CD14-positive monocyte (primary cell): ENCODE measurements at regions not wholly inside any gene's neighbourhood (a gene's known extent, or its start where the extent isn't known, plus 50 kb on each side); places are given as distances from the start of the nearest gene placed in this dataset.

ENCODE experiments used
- DNase-seq, 3 donors: peaks; one replicate each; pipeline ENCODE4 v3.0.0-alpha.2; 2011 to 2022
- H2AFZ ChIP-seq: 2 replicates; pipeline ENCODE4 v1.6.0; 2012; ENCODE audit warnings: mild to moderate bottlenecking, low read depth, low read length, inconsistent platforms; ENCODE audit not compliant: insufficient read depth, poor library complexity, severe bottlenecking
- H3K27ac ChIP-seq, 2 donors: 1 replicate in 1 of 2; 2 replicates in 1 of 2; pipeline ENCODE4 v1.5.1; 2012 to 2013; ENCODE audit warnings: low read length in 2 of 2, control low read depth in 1 of 2, inconsistent platforms in 1 of 2, low read depth in 1 of 2, mild to moderate bottlenecking in 1 of 2
- H3K27me3 ChIP-seq, 2 donors: one replicate each; pipeline versions ENCODE4 v1.6.0 to v1.6.1; 2011 to 2013; ENCODE audit warnings: low read length in 2 of 2; ENCODE audit not compliant: control insufficient read depth in 2 of 2, insufficient read depth in 2 of 2
- H3K36me3 ChIP-seq, 2 donors: replicated peaks in 1 of 2; 1 replicate in 1 of 2; 2 replicates in 1 of 2; pipeline versions ENCODE4 v1.5.1 to v1.6.1; 2012 to 2013; ENCODE audit warnings: low read length in 2 of 2, control low read depth in 1 of 2, inconsistent platforms in 1 of 2, mild to moderate bottlenecking in 1 of 2; ENCODE audit not compliant: insufficient read depth in 2 of 2, control insufficient read depth in 1 of 2
- H3K4me1 ChIP-seq, 2 donors: 1 replicate in 1 of 2; 2 replicates in 1 of 2; pipeline versions ENCODE4 v1.5.1 to v1.6.1; 2012 to 2013; ENCODE audit warnings: low read length in 2 of 2, control low read depth in 1 of 2, inconsistent platforms in 1 of 2, mild to moderate bottlenecking in 1 of 2, moderate library complexity in 1 of 2; ENCODE audit not compliant: insufficient read depth in 2 of 2, control insufficient read depth in 1 of 2
- H3K4me2 ChIP-seq: replicated peaks from 2 replicates; pipeline ENCODE3; 2012; ENCODE audit warnings: low read length, moderate library complexity, mild to moderate bottlenecking; ENCODE audit not compliant: poor library complexity, severe bottlenecking; ENCODE audit errors: extremely low read depth
- H3K4me3 ChIP-seq, 3 experiments: fragments of 200-600 bp in 1 of 3; sonication (generic) in 1 of 3; replicated peaks in 1 of 3; 1 replicate in 2 of 3; 2 replicates in 1 of 3; pipeline ENCODE4 v1.5.1; 2011 to 2013; ENCODE audit warnings: low read length in 3 of 3, mild to moderate bottlenecking in 3 of 3, control low read depth in 2 of 3, low read depth in 2 of 3, inconsistent platforms in 1 of 3, moderate library complexity in 1 of 3
- H3K79me2 ChIP-seq: 2 replicates; pipeline ENCODE4 v1.6.0; 2012; ENCODE audit warnings: mild to moderate bottlenecking, control low read depth, inconsistent platforms, low read length, moderate library complexity; ENCODE audit not compliant: insufficient read depth
- H3K9ac ChIP-seq: 2 replicates; pipeline ENCODE4 v1.6.0; 2017; ENCODE audit warnings: low read length, mild to moderate bottlenecking; ENCODE audit not compliant: insufficient read depth, poor library complexity, severe bottlenecking
- H3K9me3 ChIP-seq, 2 donors: replicated peaks in 1 of 2; 1 replicate in 1 of 2; 2 replicates in 1 of 2; pipeline versions ENCODE4 v1.5.1 to v1.6.1; 2012 to 2013; ENCODE audit warnings: low read length in 2 of 2, control low read depth in 1 of 2; ENCODE audit not compliant: control insufficient read depth in 1 of 2, insufficient read depth in 1 of 2
- H4K20me1 ChIP-seq: 2 replicates; pipeline ENCODE4 v1.6.0; 2012; ENCODE audit warnings: mild to moderate bottlenecking, low read length, control low read depth, moderate library complexity; ENCODE audit not compliant: insufficient read depth
- H3K27ac Mint-ChIP-seq, 7 donors: one replicate each; pipeline ENCODE4 v1.8.0; 2020; ENCODE audit warnings: mild to moderate bottlenecking in 7 of 7, mixed read lengths in 7 of 7, moderate library complexity in 6 of 7, inconsistent platforms in 2 of 7
- H3K27me3 Mint-ChIP-seq, 3 donors: one replicate each; pipeline ENCODE4 v1.8.0; 2021 to 2022; ENCODE audit warnings: low read depth in 3 of 3, mild to moderate bottlenecking in 3 of 3, mixed read lengths in 3 of 3, moderate library complexity in 3 of 3, inconsistent platforms in 1 of 3
- H3K36me3 Mint-ChIP-seq, 2 donors: one replicate each; pipeline ENCODE4 v1.8.0; 2020; ENCODE audit warnings: mixed read lengths in 2 of 2, inconsistent platforms in 1 of 2, mild to moderate bottlenecking in 1 of 2
- H3K4me1 Mint-ChIP-seq: one replicate; pipeline ENCODE4 v1.8.0; 2020; ENCODE audit warnings: mild to moderate bottlenecking, mixed read lengths
- H3K4me3 Mint-ChIP-seq, 2 donors: one replicate each; pipeline ENCODE4 v1.8.0; 2020; ENCODE audit warnings: mild to moderate bottlenecking in 2 of 2, mixed read lengths in 2 of 2, moderate library complexity in 1 of 2
- H3K9me3 Mint-ChIP-seq, 7 donors: one replicate each; pipeline ENCODE4 v1.8.0; 2020 to 2022; ENCODE audit warnings: mixed read lengths in 7 of 7, mild to moderate bottlenecking in 6 of 7, moderate library complexity in 6 of 7, inconsistent platforms in 2 of 7
- WGBS: methylation state at CpG from one replicate; pipeline ENCODE4 v1.1.5; 2013; ENCODE audit warnings: missing lambda C conversion rate; ENCODE audit not compliant: insufficient coverage; 5-methylcytosine and 5-hydroxymethylcytosine counted together
- intact Hi-C, 2 donors: fragments of 100-400 bp; cut with micrococcal nuclease; formaldehyde crosslinking; loops; one replicate each; pipeline versions ENCODE4 v1.15.0 to v1.15.1; 2023
- TF ChIP-seq, protein P1 (sequence below): fragments of 200-600 bp; IDR thresholded peaks from one replicate; pipeline ENCODE4 v1.8.0; 2022; ENCODE audit warnings: antibody characterized with exemption, mild to moderate bottlenecking

DNA sequence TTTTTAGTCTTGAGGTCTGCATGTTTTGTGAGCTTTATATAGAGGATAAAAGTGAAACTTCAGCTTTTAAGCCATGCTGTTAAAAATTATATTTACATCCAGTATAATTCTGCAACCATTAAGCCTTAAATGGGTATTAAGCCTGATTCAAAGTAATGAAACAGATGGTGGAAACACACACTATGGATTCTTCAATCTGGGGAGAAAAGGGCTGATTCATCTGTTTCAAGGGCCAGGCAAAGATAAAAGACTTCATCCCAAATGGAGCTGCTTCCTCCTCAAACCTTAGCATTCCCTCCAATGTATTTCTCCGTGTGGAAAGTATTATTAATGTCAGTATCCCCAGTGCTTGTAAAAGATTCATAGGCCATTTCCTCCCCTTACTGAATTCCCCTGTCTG, 367.4 kb upstream of the ZFHX3 start:
- Histone ChIP-seq H3K4me2 (no peak overlapping the region), H3K36me3 (no peaks in the 10 kb centered on the region), H2AFZ (no peak overlapping the region), H3K27me3 (no peaks in the 10 kb centered on the region), H3K27ac (no peak overlapping the region), H3K79me2 (no peaks in the 10 kb centered on the region), H3K4me1 (no peaks in the 10 kb centered on the region), H3K9me3 (no peaks in the 10 kb centered on the region), H3K4me3 (no peak overlapping the region), H3K9ac (no peak overlapping the region), H4K20me1 (no peaks in the 10 kb centered on the region)
- H3K36me3 Mint-ChIP-seq, result no peaks in the 10 kb centered on the region
- no peaks in the 10 kb centered on the region for H3K4me1 Mint-ChIP-seq
- TF ChIP-seq, protein P1, sequence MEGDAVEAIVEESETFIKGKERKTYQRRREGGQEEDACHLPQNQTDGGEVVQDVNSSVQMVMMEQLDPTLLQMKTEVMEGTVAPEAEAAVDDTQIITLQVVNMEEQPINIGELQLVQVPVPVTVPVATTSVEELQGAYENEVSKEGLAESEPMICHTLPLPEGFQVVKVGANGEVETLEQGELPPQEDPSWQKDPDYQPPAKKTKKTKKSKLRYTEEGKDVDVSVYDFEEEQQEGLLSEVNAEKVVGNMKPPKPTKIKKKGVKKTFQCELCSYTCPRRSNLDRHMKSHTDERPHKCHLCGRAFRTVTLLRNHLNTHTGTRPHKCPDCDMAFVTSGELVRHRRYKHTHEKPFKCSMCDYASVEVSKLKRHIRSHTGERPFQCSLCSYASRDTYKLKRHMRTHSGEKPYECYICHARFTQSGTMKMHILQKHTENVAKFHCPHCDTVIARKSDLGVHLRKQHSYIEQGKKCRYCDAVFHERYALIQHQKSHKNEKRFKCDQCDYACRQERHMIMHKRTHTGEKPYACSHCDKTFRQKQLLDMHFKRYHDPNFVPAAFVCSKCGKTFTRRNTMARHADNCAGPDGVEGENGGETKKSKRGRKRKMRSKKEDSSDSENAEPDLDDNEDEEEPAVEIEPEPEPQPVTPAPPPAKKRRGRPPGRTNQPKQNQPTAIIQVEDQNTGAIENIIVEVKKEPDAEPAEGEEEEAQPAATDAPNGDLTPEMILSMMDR, result no peak
- H3K4me3 Mint-ChIP-seq, result no peak overlapping the region
- H3K27me3 Mint-ChIP-seq, result peaks cover 0 to 5% (median 3%) of the 10 kb centered on the region in 3 donors
- intact Hi-C loops, result no loop called here
- H3K9me3 Mint-ChIP-seq, result peaks cover 0 to 2% (median 0%) of the 10 kb centered on the region in 7 donors
- H3K27ac Mint-ChIP-seq, result no peak overlapping the region
- DNase-seq, result no peak
- no CpG with 5 or more reads among the region's 1 CpG for WGBS

DNA sequence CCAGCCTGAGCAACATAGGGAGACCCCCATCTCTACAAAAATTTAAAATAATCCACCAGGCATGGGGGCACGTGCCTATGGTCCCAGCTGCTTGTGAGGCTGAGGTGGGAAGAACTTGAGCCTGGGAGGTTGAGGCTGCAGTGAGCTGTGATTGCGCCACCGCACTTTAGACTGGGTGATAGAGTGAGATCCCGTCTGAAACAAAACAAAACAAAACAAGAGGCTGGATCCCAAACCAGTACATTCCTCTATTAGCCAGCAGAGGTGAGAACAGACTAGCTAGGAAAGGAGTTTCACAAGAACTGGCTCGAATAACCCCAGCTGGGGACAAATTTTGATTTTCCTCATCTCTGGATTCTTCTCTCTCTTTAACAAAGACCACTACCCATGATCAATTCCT, 366.7 kb upstream of the ZFHX3 start:
- 100% methylated on average over 1 of the region's 5 CpGs for whole genome bisulfite sequencing
- H3K36me3 Mint-ChIP-seq, result no peaks in the 10 kb centered on the region

More for the DNA sequence above, 366.7 kb upstream of the ZFHX3 start:
- H3K27me3 ChIP-seq, result no peaks in the 10 kb centered on the region
- TF ChIP-seq, protein P1, result no peak
- no peaks in the 10 kb centered on the region for H3K9me3 ChIP-seq
- H3K27me3 Mint-ChIP-seq, result peaks cover 0 to 5% (median 3%) of the 10 kb centered on the region in 3 donors
- no peaks in the 10 kb centered on the region for H3K36me3 ChIP-seq
- H3K9ac ChIP-seq, result no peak overlapping the region
- no peaks in the 10 kb centered on the region for H3K79me2 ChIP-seq
- no peak overlapping the region for H2AFZ ChIP-seq
- no peak overlapping the region for H3K4me3 Mint-ChIP-seq
- H3K4me1 Mint-ChIP-seq, result no peaks in the 10 kb centered on the region
- H4K20me1 ChIP-seq, result no peaks in the 10 kb centered on the region
- no peak overlapping the region for H3K27ac ChIP-seq
- no peak for DNase-seq
- H3K4me2 ChIP-seq, result no peak overlapping the region
- H3K9me3 Mint-ChIP-seq, result peaks cover 0 to 2% (median 0%) of the 10 kb centered on the region in 7 donors
- no peak overlapping the region for H3K27ac Mint-ChIP-seq
- no peak overlapping the region for H3K4me3 ChIP-seq
- H3K4me1 ChIP-seq, result no peaks in the 10 kb centered on the region
- intact Hi-C loops, result no loop called here
